ENCODE measurements at regions not wholly inside any gene's neighbourhood (a gene's known extent, or its start where the extent isn't known, plus 50 kb on each side); places are given as distances from the start of the nearest gene placed in this dataset.
A peak's percentile ranks its signal among the peaks of the same experiment; 100 is the strongest.
"Not testable (repeated sequence)": the region's sequence is repeated elsewhere in the genome, so short reads cannot be mapped to it uniquely, and the experiment has no call there.

DNA sequence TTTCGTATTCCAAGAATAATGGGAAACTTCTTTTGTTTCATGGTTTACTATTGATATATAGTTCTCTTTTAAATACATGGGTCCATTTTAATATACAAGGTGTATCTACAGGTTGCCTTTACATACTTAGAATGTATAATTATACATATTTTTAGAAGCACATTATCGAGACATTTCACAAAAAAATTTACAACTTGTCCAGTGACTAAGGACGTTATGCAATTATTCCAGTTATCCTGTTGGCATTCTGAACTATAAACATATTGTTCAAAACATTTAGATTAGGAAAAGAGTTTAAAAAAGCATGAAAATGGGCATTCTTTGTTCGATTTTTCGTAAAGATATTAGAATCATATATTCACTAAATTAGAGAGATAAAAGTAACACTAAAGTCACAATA is 344.6 kb upstream of the TMEFF2 start:
- ChIA-PET CTCF (no interaction called here), POLR2A (no interaction called here)
- BruUV-seq (replicated peaks): no TSS peak
- H3K9me3 Mint-ChIP-seq (ENCODE audit: unreplicated experiment): no peaks in the 10 kb centered on the region
- no peak overlapping the region for H3K27ac Mint-ChIP-seq (ENCODE audit: low read depth, unreplicated experiment)
- no peaks in the 10 kb centered on the region for H3K36me3 Mint-ChIP-seq (ENCODE audit: insufficient read depth, unreplicated experiment)
- no peak for DNase-seq (ENCODE audit: unreplicated experiment)
- H3K4me3 Mint-ChIP-seq (ENCODE audit: unreplicated experiment): no peak overlapping the region
- intact Hi-C loops (cut with micrococcal nuclease): no loop called here
- no peaks in the 10 kb centered on the region for H3K27me3 Mint-ChIP-seq (ENCODE audit: insufficient read depth, unreplicated experiment)
- TF ChIP-seq CTCF (IDR thresholded peaks at IDR 0.05; ENCODE audit: unreplicated experiment): no peak
- H3K4me1 Mint-ChIP-seq (ENCODE audit: insufficient read depth, unreplicated experiment): peaks cover 9% of the 10 kb centered on the region

DNA sequence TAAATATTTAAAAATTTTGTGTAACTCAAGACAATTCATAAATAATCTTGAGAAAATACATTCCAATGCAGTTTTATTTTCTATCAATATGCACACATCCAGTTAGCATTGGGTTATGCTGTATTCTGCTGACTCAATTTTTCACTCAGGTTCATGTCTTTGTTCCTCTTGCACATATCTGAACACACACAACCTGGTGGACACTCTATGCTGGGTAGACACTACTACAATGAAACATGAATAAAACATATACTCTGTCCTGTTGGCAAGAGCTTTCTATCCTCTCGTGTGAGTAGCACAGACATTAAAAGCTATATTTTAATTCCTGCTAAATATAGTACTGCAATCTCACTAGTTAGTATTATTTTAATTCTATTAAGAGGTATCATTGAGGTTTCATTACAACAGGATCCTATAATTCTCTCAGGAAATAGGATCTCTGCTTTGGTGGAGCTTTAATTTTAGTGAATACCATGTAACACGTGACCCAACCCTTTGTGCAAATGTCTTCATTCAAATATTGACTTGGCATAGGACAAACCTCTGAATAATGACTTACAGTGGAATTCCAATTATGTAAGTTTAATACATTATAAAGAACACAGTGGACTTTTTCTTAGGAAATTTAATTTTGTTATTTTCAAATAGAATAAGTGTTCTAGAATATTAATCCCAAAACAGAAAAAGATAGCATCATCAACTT is 342.3 kb upstream of the TMEFF2 start:
- no peaks in the 10 kb centered on the region for H3K9me3 Mint-ChIP-seq (ENCODE audit: unreplicated experiment)
- TF ChIP-seq CTCF (IDR thresholded peaks at IDR 0.05; ENCODE audit: unreplicated experiment): no peak
- POLR2A ChIA-PET: no interaction called here
- peaks cover 7% of the 10 kb centered on the region for H3K4me1 Mint-ChIP-seq (ENCODE audit: insufficient read depth, unreplicated experiment)
- no peaks in the 10 kb centered on the region for H3K36me3 Mint-ChIP-seq (ENCODE audit: insufficient read depth, unreplicated experiment)
- H3K4me3 Mint-ChIP-seq (ENCODE audit: unreplicated experiment): no peak overlapping the region
- H3K27ac Mint-ChIP-seq (ENCODE audit: low read depth, unreplicated experiment): no peak overlapping the region
- no peak for DNase-seq (ENCODE audit: unreplicated experiment)
- intact Hi-C loops (cut with micrococcal nuclease): no loop called here
- BruUV-seq (replicated peaks): no TSS peak
- CTCF ChIA-PET: no interaction called here
- no peaks in the 10 kb centered on the region for H3K27me3 Mint-ChIP-seq (ENCODE audit: insufficient read depth, unreplicated experiment)

DNA sequence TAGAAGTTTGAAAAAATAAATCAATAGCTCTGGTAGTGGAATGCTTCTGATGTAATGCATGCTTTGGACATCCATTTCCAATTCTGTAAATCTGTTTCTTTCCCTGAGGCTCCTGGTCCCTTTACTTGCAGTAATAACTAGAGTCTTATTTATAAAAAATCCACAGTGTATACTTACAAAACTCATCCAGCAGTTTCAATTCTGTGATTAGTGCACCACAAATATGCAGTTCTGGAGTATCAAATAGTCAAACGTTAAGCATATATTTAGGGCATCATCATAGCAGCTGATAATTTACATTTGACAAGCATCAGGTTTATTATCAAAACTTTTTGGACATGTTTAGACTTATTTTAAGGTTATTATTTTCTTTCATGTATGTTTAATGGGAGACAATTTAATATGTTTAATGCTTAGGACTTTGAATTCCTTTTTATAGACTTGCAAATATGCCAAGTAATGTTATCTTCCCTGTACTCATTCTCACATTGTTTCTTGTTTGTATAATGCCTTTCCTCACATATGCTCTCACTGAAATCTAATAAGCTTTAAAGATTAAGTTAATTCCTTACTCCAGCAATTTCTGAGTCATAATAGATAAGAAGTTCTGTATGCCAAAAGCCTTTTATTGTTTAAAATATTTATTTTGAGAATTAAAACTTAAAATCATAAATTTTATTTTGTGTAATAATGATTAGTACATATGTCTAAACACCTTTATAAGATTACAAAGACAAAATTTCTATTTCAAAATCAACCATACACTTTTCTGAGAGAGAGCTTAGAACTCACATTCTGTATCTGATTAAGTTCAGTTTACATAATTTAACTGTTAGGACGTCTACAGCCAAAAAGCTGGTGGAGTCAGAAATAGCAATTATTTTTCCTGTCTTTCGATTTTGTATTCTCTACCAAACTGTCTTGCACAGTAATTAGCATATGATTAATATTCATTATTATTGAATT is 341.5 kb upstream of the TMEFF2 start:
- H3K27me3 Mint-ChIP-seq (ENCODE audit: insufficient read depth, unreplicated experiment): no peaks in the 10 kb centered on the region
- no TSS peak for BruUV-seq (replicated peaks)
- no peak overlapping the region for H3K4me3 Mint-ChIP-seq (ENCODE audit: unreplicated experiment)
- no peaks in the 10 kb centered on the region for H3K36me3 Mint-ChIP-seq (ENCODE audit: insufficient read depth, unreplicated experiment)
- POLR2A ChIA-PET: no interaction called here
- H3K27ac Mint-ChIP-seq (ENCODE audit: low read depth, unreplicated experiment): no peak overlapping the region
- H3K4me1 Mint-ChIP-seq (ENCODE audit: insufficient read depth, unreplicated experiment): peaks cover 7% of the 10 kb centered on the region
- CTCF ChIA-PET: no interaction called here
- intact Hi-C loops (cut with micrococcal nuclease): no loop called here
- H3K9me3 Mint-ChIP-seq (ENCODE audit: unreplicated experiment): no peaks in the 10 kb centered on the region
- TF ChIP-seq CTCF (IDR thresholded peaks at IDR 0.05; ENCODE audit: unreplicated experiment): no peak
- DNase-seq (ENCODE audit: unreplicated experiment): no peak

GRCh38 chr2:192534072-192534471 is 339.3 kb upstream of the TMEFF2 start:
- BruUV-seq (replicated peaks): no TSS peak
- Mint-ChIP-seq H3K9me3 (ENCODE audit: unreplicated experiment) (no peaks in the 10 kb centered on the region), H3K4me1 (ENCODE audit: insufficient read depth, unreplicated experiment) (peaks cover 7% of the 10 kb centered on the region), H3K27me3 (ENCODE audit: insufficient read depth, unreplicated experiment) (no peaks in the 10 kb centered on the region), H3K27ac (ENCODE audit: low read depth, unreplicated experiment) (no peak overlapping the region), H3K4me3 (ENCODE audit: unreplicated experiment) (no peak overlapping the region), H3K36me3 (ENCODE audit: insufficient read depth, unreplicated experiment) (no peaks in the 10 kb centered on the region)
- intact Hi-C loops (cut with micrococcal nuclease): no loop called here
- DNase-seq (ENCODE audit: unreplicated experiment): peak; percentile 30
- POLR2A ChIA-PET: interaction anchor here (0.6 to 1.3 kb wide), 4 partner anchors 10 to 707 kb away, joined by 3 to 4 read pairs (median 4); no protein-coding TSS in a partner anchor
- CTCF ChIA-PET: interaction anchor here (0.6 kb wide), 1 partner anchor 129 kb away, joined by 3 read pairs; no protein-coding TSS in a partner anchor
- no peak for TF ChIP-seq CTCF (IDR thresholded peaks at IDR 0.05; ENCODE audit: unreplicated experiment)

GRCh38 chr2:192524642-192525251 is 330.0 kb upstream of the TMEFF2 start:
- H3K27me3 Mint-ChIP-seq (ENCODE audit: insufficient read depth, unreplicated experiment); POLR2A ChIA-PET; H3K4me1 Mint-ChIP-seq (ENCODE audit: insufficient read depth, unreplicated experiment); CTCF ChIA-PET; BruUV-seq (replicated peaks); H3K36me3 Mint-ChIP-seq (ENCODE audit: insufficient read depth, unreplicated experiment); H3K4me3 Mint-ChIP-seq (ENCODE audit: unreplicated experiment); DNase-seq (ENCODE audit: unreplicated experiment); H3K27ac Mint-ChIP-seq (ENCODE audit: low read depth, unreplicated experiment); intact Hi-C loops (cut with micrococcal nuclease): not testable (repeated sequence)
- H3K9me3 Mint-ChIP-seq (ENCODE audit: unreplicated experiment): peaks cover 13% of the 10 kb centered on the region

DNA sequence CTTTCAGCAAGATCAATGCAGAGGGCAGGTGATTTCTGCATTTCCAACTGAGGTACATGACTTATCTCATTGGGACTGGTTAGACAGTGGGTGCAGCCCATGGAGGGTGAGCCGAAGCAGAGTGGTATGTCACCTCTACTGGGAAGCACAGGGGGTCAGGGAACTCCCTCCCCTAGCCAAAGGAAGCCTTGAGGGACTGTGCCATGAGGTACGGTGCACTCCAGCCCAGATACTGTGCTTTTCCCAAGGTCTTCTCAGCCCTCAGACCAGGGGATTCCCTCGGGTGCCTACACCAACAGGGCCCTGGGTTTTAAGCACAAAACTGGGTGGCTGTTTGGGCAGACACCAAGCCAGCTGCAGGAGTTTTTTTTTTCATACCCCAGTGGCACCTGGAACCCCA is 329.5 kb upstream of the TMEFF2 start:
- CTCF ChIA-PET: interaction anchor here (0.6 kb wide), 1 partner anchor 817 kb away, joined by 3 read pairs; no protein-coding TSS in a partner anchor
- H3K4me1 Mint-ChIP-seq (ENCODE audit: insufficient read depth, unreplicated experiment); POLR2A ChIA-PET; H3K36me3 Mint-ChIP-seq (ENCODE audit: insufficient read depth, unreplicated experiment); DNase-seq (ENCODE audit: unreplicated experiment); intact Hi-C loops (cut with micrococcal nuclease); H3K4me3 Mint-ChIP-seq (ENCODE audit: unreplicated experiment); H3K27ac Mint-ChIP-seq (ENCODE audit: low read depth, unreplicated experiment); H3K27me3 Mint-ChIP-seq (ENCODE audit: insufficient read depth, unreplicated experiment); BruUV-seq (replicated peaks): not testable (repeated sequence)
- H3K9me3 Mint-ChIP-seq (ENCODE audit: unreplicated experiment): peaks cover 13% of the 10 kb centered on the region
